ENCODE measurements at regions not wholly inside any gene's neighbourhood (a gene's known extent, or its start where the extent isn't known, plus 50 kb on each side); places are given as distances from the start of the nearest gene placed in this dataset.

GRCh38 chr3:20846066-20846465 is 660.1 kb upstream of the SGO1 start:
- no peaks in the 10 kb centered on the region for H3K27me3 ChIP-seq
- no peak for DNase-seq
- no peak overlapping the region for H3K4me3 ChIP-seq
- intact Hi-C loops (cut with DNase I; ENCODE audit: low total_unique reads), result no loop called here
- TF ChIP-seq, protein P1, sequence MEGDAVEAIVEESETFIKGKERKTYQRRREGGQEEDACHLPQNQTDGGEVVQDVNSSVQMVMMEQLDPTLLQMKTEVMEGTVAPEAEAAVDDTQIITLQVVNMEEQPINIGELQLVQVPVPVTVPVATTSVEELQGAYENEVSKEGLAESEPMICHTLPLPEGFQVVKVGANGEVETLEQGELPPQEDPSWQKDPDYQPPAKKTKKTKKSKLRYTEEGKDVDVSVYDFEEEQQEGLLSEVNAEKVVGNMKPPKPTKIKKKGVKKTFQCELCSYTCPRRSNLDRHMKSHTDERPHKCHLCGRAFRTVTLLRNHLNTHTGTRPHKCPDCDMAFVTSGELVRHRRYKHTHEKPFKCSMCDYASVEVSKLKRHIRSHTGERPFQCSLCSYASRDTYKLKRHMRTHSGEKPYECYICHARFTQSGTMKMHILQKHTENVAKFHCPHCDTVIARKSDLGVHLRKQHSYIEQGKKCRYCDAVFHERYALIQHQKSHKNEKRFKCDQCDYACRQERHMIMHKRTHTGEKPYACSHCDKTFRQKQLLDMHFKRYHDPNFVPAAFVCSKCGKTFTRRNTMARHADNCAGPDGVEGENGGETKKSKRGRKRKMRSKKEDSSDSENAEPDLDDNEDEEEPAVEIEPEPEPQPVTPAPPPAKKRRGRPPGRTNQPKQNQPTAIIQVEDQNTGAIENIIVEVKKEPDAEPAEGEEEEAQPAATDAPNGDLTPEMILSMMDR (IDR thresholded peaks at IDR 0.05), result no peak
- TF ChIP-seq POLR2A (IDR thresholded peaks at IDR 0.05), result no peak
- H3K4me1 ChIP-seq, result no peaks in the 10 kb centered on the region
- H3K27ac ChIP-seq, result no peak overlapping the region
- H3K9me3 ChIP-seq, result no peaks in the 10 kb centered on the region
- WGBS, 2 donors, result 87 to 98% methylated on average over 2 of the region's 2 CpGs
- no peaks in the 10 kb centered on the region for H3K36me3 ChIP-seq (ENCODE audit: low read depth, missing control alignments)

- no peaks in the 10 kb centered on the region for H3K4me1 ChIP-seq
- intact Hi-C loops (cut with DNase I; ENCODE audit: low total_unique reads), result no loop called here
- no peaks in the 10 kb centered on the region for H3K27me3 ChIP-seq
- TF ChIP-seq POLR2A (IDR thresholded peaks at IDR 0.05), result no peak
- TF ChIP-seq, protein P1 (IDR thresholded peaks at IDR 0.05), result no peak
- H3K27ac ChIP-seq, result no peak overlapping the region
- no peaks in the 10 kb centered on the region for H3K36me3 ChIP-seq (ENCODE audit: low read depth, missing control alignments)
- WGBS, 2 donors, result 56 to 68% methylated on average over 5 of the region's 5 CpGs
- no peak overlapping the region for H3K4me3 ChIP-seq
- no peaks in the 10 kb centered on the region for H3K9me3 ChIP-seq
- DNase-seq, result no peak
Measured at GRCh38 chr3:20844851-20845250, 658.8 kb upstream of the SGO1 start.

- intact Hi-C loops (cut with DNase I; ENCODE audit: low total_unique reads), result no loop called here
- Histone ChIP-seq H3K9me3 (no peaks in the 10 kb centered on the region), H3K27ac (no peak overlapping the region), H3K27me3 (no peaks in the 10 kb centered on the region), H3K4me1 (no peaks in the 10 kb centered on the region), H3K36me3 (ENCODE audit: low read depth, missing control alignments) (no peaks in the 10 kb centered on the region), H3K4me3 (no peak overlapping the region)
- TF ChIP-seq POLR2A (IDR thresholded peaks at IDR 0.05), result no peak
- WGBS, 2 donors, result 68 to 72% methylated on average over 3 of the region's 3 CpGs
- DNase-seq, result no peak
Measured at GRCh38 chr3:20842594-20843436, 656.8 kb upstream of the SGO1 start.

GRCh38 chr3:20842002-20842401 is 656.0 kb upstream of the SGO1 start:
- intact Hi-C loops (cut with DNase I; ENCODE audit: low total_unique reads), result no loop called here
- Histone ChIP-seq H3K9me3 (no peaks in the 10 kb centered on the region), H3K4me3 (no peak overlapping the region), H3K27ac (no peak overlapping the region), H3K27me3 (no peaks in the 10 kb centered on the region), H3K4me1 (no peaks in the 10 kb centered on the region), H3K36me3 (ENCODE audit: low read depth, missing control alignments) (no peaks in the 10 kb centered on the region)
- WGBS, 2 donors, result 87 to 88% methylated on average over 6 of the region's 6 CpGs
- no peak for TF ChIP-seq POLR2A (IDR thresholded peaks at IDR 0.05)
- TF ChIP-seq, protein P1 (IDR thresholded peaks at IDR 0.05), result no peak
- no peak for DNase-seq

DNA sequence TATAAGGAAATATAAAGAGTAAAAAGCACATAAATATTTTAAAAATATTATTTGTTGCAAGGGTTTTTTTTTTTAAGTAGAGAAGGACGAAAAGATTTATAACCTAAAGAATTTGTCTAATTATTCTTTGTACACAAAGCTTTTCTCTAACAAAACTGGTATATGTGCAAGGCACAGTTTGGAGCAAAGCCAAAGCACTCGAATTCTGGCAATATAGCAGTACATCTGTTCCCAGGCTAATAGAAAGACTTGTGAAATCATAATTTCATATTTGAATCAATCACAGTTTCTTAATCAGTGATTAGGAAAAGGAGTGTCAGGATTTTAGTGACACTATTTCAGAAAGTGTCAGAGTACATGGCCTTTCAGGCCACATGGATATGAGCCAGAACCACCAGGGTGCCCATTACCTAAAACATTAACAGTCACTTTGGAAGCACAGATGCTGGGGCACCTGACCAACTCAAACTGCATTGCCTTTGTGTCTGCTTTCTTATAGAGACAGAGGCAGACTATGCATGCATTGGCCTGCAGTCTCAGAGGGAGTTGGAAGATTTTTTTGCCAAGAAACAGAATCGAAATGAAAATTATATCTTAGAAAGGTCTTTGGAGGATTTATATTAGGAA is 651.8 kb upstream of the SGO1 start:
- no peak overlapping the region for H3K27ac ChIP-seq
- H3K4me3 ChIP-seq, result no peak overlapping the region
- no peak for TF ChIP-seq POLR2A (IDR thresholded peaks at IDR 0.05)
- TF ChIP-seq, protein P1 (IDR thresholded peaks at IDR 0.05), result no peak
- no peak for DNase-seq
- H3K9me3 ChIP-seq, result no peaks in the 10 kb centered on the region
- no peaks in the 10 kb centered on the region for H3K36me3 ChIP-seq (ENCODE audit: low read depth, missing control alignments)
- no peaks in the 10 kb centered on the region for H3K4me1 ChIP-seq
- intact Hi-C loops (cut with DNase I; ENCODE audit: low total_unique reads), result no loop called here
- H3K27me3 ChIP-seq, result no peaks in the 10 kb centered on the region
- 55 to 56% methylated on average over 3 of the region's 3 CpGs for WGBS, 2 donors

All from testis (tissue), 2 donors.